DMS53 treated with DMSO at 0.1 percent for 48 hours (cell line): ENCODE measurements at regions not wholly inside any gene's neighbourhood (a gene's known extent, or its start where the extent isn't known, plus 50 kb on each side); places are given as distances from the start of the nearest gene placed in this dataset.
"Not testable (repeated sequence)": the region's sequence is repeated elsewhere in the genome, so short reads cannot be mapped to it uniquely, and the experiment has no call there.

Experiments used
- DNase-seq: peaks from one replicate; lab custom pipeline; 2025; ENCODE audit not compliant: unreplicated experiment; lab: John Stamatoyannopoulos, UW

DNA sequence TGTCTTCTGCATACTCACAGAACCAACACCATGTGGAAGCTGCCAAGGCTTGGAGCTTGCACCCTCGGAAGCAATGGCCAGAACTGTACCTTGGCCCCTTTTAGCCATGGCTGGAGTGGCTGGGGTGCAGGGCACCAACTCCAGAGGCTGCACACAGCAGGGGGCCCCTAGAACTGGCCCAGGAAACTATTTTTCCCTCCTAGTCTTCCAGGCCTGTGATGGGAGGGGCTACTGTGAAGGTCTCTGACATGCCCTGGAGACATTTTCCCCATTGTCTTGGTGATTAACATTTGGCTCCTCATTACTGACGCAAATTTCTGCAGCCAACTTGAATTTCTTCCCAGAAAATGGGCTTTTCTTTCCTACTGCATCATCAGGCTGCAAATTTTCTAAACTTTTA, 248.6 kb upstream of the RHOBTB1 start:
- DNase-seq = not testable (repeated sequence)

- DNase-seq = no peak
Observed at GRCh38 chr10:61192042-61192441, 248.1 kb upstream of the RHOBTB1 start.

GRCh38 chr10:61189912-61190311, 245.9 kb upstream of the RHOBTB1 start:
- DNase-seq = no peak

DNA sequence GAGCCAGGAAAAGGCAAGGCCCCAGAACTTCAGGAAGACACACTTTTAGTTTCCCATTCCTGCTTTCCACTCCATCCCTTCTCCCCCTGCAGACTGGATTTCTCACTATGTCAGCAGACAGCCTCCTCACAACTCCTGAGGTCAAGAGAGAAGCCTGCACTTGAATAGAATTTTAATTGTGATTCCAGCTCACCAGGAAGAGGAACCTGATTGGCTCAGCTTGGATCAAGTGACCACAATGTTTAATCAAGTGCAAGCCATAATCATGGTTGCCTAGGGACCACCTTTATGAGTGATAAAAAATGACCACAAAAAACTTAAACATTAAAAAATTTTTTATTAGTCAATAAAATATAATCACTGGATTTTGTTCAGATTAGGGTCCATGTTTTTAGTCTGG, 244.7 kb upstream of the RHOBTB1 start:
- no peak for DNase-seq

- DNase-seq = no peak
Observed at GRCh38 chr10:61188101-61188500, 244.1 kb upstream of the RHOBTB1 start.

DNA sequence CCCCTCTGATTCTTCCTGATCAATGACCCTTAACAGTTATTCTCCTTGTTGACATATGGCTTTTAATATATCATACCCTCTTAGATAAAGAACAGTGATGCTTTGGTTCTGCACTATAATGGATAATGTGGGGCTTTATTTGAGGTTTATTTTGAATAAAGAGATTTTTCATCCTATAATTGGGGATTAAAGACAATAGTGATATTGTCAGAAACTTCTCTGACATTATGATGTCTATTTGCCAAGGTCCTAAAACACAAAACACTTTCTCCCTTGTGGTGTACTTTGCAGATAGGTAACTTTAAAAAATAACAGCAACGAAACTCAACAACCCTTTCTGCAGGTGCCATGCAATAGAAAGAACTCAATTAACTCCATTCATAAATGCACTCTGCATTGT, 243.6 kb upstream of the RHOBTB1 start:
- DNase-seq = no peak

- no peak for DNase-seq
Observed at GRCh38 chr10:61186408-61186807, 242.4 kb upstream of the RHOBTB1 start.

GRCh38 chr10:61184429-61184828, 240.4 kb upstream of the RHOBTB1 start:
- DNase-seq = no peak

DNA sequence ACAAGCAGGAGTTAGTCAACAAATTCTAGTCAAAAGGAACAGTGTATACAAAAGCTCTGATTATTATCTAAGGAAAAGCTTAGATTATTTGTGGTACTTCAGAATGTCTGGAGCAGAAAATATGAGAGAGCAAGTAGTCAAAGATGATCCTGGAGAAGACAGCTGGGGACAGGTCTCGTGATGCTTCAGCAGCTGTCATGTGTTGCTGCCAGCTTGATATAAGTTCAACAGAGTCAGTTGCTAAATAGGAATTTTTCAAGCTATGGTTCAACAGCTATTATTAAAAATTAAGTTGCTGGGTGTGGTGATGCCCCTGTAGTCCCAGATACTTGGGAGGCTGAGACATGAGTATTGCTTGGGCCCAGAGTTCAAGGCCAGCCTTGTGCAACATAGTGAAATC, 240.0 kb upstream of the RHOBTB1 start:
- no peak for DNase-seq

DNA sequence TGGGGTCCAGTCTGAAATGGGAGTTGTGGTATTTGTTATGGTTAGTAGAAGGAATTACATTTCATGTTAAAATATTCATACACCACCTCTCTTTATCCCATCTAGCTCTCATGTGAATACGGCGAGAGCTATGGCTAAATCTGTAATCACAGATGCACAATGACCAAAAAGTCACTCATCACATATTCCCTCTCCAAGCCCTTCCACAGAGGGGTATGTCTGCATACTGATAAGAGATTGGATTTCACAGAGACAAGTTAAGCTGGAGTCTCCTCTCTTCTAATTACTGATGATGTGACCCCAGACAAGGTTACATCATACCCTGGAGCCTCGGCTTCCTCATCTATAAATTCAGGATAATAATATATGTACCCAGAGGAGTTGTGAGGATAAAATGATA, 237.8 kb upstream of the RHOBTB1 start:
- no peak for DNase-seq

GRCh38 chr10:61179771-61180170, 235.8 kb upstream of the RHOBTB1 start:
- no peak for DNase-seq

- no peak for DNase-seq
Observed at GRCh38 chr10:61176424-61176823, 232.4 kb upstream of the RHOBTB1 start.

DNA sequence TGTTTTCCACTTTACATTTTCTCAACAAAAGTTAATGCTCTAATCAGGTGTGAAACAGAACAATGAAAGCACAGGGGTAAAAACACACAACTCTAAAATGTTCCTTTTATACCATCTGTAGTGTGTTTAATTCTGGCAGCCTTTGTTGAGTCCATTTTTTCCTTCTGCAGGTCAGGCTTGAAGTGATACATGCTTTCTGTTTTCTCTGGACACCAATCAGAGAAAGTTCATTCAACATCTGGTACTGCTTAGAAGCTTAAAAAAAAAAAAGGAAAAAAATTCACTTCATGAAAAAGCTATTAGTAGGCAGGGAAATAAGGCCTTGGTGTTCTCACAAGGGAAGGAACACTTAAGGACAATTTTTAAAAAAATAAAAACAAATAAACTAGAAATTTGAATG, 231.3 kb upstream of the RHOBTB1 start:
- no peak for DNase-seq

DNA sequence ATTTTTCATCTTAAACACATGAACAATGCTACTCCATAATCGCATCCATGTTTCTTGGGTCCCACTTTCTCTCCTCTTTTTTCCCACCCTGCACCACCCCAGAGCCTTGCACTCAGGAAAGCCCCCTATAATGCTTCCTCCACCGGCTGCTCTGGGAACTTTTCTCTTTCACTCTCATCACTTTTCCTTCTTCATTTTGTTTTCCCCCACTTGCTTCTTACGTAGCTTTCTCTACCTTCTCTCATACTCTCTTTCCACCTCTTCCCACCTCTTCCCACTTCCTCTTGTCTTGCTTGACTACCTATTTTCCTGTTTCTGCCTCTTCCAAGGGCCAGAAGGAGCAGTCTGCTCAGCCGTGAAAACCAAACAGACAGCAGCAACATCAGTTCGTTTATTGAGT, 229.5 kb upstream of the RHOBTB1 start:
- DNase-seq = no peak

- no peak for DNase-seq
Observed at GRCh38 chr10:61172182-61172926, 228.4 kb upstream of the RHOBTB1 start.

DNA sequence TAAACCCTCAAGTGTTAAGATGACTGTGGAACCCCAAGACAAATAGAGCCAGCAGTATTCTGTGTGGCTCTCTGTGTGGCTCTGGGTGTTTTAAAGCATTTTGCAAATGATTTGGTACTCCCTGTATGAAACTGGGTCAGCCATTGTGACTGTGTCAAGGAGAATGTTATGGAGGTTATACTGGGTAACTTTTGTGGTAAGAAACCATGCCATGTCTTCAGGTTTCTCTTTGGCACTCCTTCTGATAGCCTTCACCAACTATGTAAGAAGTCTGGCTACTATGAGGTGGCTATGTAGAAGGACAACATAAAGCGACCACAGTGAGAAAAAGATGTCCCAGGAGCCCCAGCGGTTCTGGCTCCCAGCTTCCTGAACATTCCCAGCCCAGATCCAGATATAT, 226.6 kb upstream of the RHOBTB1 start:
- DNase-seq = no peak

DNA sequence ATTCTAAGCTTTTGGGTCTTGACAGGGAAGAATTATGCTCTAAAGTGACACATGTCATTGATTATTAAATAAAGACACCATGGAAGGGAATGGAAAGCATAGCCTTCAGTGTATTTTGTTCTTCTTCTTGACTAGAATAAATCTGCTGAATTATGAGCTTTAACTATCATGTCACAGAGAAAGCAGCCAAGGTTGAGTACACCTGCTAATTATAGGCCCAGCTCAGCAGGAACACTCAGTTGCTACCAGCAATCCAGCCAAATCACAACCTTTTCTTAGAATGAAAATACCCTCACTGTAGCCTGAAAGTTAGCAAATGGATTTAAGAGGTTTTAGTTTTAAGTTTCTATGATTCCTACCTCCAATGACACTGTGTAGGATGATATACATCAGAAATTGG, 225.3 kb upstream of the RHOBTB1 start:
- no peak for DNase-seq

DNA sequence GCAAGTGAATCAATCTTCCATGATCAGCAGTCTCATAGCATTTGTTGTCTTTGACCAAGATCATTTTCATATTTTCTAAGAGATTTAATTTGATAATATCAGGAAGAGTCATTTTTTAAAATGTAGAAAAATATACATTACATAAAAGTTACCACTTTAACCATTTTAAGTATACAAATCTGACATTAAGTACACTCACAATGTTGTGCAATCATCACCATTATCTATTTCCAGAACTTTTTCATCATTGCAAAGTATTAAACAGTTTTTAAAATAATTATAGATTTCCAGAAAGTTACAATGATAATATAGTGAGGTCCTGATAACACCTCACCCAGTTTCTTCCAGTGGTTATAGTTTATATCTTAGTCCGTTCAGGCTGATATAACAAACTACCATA, 222.5 kb upstream of the RHOBTB1 start:
- no peak for DNase-seq

DNA sequence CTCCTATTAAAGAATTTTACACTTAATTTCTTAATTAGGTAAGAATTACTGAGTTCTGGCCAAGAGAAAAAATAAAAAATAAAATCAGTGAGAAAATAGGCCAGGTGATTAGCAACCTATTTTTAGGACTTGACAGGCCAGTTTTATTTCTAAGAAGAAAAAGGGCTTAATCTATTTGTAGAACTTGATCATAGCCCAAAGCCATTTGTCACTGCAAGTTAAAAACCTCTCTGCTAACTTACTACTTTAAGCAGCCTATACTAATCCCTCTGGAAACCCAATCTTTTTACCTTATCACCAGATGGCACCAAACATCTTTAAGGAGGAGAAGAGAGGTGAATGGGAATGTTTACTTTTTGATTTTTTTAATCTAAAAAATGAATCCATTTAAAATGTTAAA, 222.1 kb upstream of the RHOBTB1 start:
- DNase-seq = no peak

- DNase-seq = no peak
Observed at GRCh38 chr10:61164458-61165160, 220.6 kb upstream of the RHOBTB1 start.

DNA sequence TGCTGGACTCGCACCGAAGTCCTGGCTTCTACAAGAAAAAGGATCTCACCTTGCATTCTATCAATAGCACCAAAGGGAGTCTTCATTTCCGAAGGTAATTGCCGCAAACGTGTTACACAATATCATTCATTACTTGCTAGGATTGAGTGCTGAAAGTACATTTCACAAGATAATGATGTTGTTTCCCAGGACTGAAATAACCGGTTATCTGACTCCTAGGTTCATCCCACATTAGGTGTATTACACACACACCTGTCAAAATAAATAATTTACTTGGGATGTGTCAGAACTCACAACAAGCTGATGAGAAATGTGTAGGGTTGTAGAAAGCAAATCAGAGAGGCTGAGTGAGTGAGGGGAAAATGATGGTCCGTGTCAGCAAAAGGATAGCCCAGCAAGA, 219.4 kb upstream of the RHOBTB1 start:
- DNase-seq = no peak

GRCh38 chr10:61160253-61160652, 216.3 kb upstream of the RHOBTB1 start:
- DNase-seq = no peak

DNA sequence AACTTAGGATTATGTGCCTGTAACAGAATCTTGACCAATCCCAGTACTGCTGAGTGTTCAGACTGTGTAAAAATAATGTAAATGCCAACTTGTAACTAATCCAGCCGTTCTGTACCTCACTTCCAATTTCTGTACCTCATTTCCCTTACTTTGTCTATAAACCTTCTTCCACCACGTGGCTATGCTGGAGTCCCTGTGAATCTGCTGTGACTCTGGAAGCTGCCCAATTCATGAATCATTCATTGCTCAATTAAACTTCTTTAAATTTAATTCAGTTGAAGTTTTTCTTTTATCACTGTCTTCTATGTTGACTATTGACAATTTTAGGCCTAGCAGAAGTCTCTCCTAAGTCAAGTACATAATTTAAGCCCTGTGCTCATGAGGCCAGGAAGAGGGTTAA, 215.3 kb upstream of the RHOBTB1 start:
- DNase-seq = no peak
